GM12872 (cell line): ENCODE measurements at regions not wholly inside any gene's neighbourhood (a gene's known extent, or its start where the extent isn't known, plus 50 kb on each side); places are given as distances from the start of the nearest gene placed in this dataset.

ENCODE experiments used
- CTCF ChIP-seq: IDR thresholded peaks from 3 replicates; pipeline ENCODE4 v1.5.1; 2011; ENCODE audit warnings: low read depth, mild to moderate bottlenecking, low read length, moderate library complexity; ENCODE audit not compliant: insufficient read depth

GRCh38 chr13:40458720-40458990 lies 207.8 kb downstream of the FOXO1 start:
- no peak for TF ChIP-seq CTCF

GRCh38 chr13:40460116-40460515 lies 206.3 kb downstream of the FOXO1 start:
- no peak for TF ChIP-seq CTCF

- TF ChIP-seq CTCF, result no peak
These were observed 202.0 kb downstream of the FOXO1 start for GRCh38 chr13:40464337-40465014.

- no peak for TF ChIP-seq CTCF
These were observed 201.4 kb downstream of the FOXO1 start for GRCh38 chr13:40465015-40465390.

- no peak for TF ChIP-seq CTCF
These were observed 200.2 kb downstream of the FOXO1 start for GRCh38 chr13:40466272-40466671.

GRCh38 chr13:40468227-40468838 lies 198.1 kb downstream of the FOXO1 start:
- no peak for TF ChIP-seq CTCF

GRCh38 chr13:40469581-40470310 lies 196.7 kb downstream of the FOXO1 start:
- TF ChIP-seq CTCF, result no peak
